MV-4-11 (cell line): ENCODE measurements at regions not wholly inside any gene's neighbourhood (a gene's known extent, or its start where the extent isn't known, plus 50 kb on each side); places are given as distances from the start of the nearest gene placed in this dataset.
"Not testable (repeated sequence)": the region's sequence is repeated elsewhere in the genome, so short reads cannot be mapped to it uniquely, and the experiment has no call there.

ENCODE experiments used
- DNase-seq: peaks from one replicate; lab custom pipeline; 2025; lab: John Stamatoyannopoulos, UW

DNA sequence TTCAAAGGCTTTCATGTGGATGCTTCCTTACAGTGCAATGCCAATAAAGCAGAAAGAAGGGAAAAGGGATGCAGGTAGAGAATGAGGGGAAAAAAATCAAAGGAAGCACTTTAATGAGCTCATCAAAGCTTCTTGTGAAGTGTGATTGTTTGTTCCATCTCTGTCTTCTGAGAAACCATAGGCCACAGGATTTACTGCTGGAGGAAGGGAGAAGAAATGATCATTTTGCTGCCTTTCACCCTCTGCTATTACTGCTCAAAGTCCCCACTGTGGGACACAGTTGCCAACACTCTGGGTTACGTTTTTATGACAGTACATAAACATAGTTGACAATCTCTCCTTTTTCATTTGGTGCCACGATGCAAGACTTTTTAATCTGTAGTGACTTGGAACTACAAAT, 558.0 kb upstream of the TECRL start:
- no peak for DNase-seq

DNA sequence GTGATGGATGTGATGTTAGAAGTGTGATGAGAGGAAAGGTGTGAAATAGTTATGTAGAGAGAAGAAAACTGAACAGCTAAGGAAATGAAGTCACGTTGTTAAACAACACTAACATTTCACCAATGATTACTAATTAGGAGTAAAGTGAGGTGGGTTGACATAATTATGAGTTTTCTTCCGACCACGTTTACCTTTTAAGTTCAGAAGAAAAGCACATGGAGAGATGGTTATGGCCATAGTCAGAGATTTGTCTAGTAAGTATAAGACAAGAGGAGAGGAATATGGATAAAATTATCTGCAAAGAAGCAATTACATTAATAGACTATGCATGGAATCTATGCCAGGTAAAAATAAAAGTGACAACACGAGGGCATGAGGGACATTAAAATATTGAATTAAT, 551.3 kb upstream of the TECRL start:
- no peak for DNase-seq

DNA sequence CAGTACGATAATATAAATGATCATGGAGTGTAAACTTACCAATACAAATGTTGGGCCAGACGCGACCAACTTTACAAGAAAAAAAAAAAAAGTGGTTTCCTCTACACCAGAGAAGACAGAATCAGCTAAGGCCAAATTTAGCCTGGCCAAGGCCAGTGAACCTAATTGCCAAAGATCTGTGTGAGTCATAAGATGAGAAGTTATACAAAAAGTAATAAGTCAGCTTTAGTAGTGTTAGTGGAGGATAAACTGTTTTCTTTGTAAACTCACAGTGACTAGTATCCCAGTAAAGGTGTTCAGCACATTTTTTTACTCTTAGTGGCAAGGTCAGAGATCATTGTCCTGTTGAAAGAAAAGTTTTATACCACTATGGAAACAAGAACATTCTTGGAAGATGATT, 531.4 kb upstream of the TECRL start:
- no peak for DNase-seq

DNA sequence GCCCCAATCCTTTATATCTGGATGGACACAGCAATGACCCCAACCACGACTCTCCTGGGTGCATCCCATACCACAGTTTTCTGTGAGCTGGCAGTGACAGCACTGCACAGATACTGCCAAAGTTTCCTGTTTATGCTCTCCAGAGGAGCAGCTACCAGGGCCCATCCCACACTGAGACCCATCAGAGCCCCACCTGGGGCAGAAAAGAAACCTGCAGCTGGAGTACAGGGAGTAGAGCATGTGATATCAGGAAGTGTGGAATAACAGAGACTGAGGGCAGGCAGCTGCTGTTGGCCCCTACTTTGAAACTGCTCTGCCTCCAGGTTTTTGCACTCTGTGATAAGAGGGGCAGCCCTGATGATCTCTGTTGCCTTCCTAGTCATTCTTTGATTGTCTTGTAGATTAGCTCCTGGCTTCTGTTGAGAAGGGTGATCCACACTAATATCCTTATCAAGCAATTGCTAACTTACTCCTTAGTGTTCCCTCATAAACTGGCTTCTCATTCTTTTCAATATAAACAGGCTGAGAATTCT, 526.3 kb upstream of the TECRL start:
- no peak for DNase-seq

DNA sequence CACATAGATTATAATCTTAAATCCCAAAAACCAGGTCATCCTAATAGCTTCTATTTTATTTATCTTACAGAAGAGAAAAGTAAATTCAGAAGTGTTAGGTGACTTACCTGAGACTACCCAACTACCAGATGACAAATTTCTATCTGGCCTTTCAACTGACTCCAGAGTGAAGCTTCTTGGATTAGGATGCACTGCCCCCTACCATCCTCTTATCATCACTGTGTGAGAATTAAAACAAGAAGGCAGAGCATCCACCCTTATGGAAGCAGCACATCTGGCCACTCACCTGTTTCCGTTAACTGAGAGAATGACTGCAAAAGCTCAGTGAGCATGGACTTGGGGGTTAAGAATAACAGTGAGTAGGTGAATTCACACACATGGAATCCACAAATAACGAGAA, 502.6 kb upstream of the TECRL start:
- no peak for DNase-seq

DNA sequence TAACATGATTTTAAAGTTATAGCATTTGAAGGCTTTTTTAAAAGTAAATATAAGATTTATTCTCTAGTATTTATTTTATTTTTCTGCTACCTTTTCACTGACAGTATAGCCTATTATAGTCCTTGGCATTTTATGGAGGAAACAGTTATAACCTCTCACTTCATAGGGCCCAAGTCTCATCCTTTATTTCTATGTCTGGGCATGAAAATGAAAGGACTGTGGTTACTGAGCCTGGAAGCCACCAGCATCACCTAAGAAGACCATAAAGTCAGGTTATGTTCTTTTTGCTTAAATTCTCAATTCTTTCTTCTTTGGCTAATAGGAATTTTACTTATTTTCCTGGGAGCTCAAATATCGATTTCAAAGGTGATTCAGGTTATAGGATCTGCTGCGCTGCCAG, 494.7 kb upstream of the TECRL start:
- no peak for DNase-seq

DNA sequence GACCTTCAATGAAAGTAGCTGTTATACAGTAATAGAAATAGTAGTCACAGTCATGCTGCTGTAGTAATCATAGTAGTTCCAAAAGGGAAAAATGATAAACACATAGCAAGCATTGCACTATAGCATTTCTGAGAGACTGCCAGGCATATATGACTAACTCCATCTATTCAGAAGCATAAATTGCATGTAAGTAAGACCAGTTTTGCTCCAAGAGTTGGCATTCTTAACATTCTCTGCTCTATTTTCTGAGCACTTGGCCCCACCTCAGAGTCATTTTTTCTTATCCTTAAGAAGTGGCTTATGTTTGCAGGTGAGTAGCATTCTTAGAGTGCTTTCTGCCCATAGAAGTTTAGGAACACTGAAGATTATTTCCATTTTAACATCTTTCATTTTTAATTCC, 490.3 kb upstream of the TECRL start:
- no peak for DNase-seq

DNA sequence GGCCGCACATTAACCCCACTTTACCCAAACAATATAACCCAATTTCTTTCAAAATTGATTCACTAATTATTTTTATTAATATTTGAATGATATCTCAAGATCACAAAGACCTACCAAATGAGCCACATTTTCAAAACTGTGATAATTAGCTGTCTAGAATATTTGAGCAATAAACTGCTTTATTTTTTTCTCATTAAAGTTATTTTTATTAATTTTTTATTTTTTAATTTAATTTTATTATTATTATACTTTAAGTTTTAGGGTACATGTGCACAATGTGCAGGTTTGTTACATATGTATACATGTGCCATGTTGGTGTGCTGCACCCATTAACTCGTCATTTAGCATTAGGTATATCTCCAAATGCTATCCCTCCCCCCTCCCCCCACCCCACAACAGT, 489.8 kb upstream of the TECRL start:
- not testable (repeated sequence) for DNase-seq

DNA sequence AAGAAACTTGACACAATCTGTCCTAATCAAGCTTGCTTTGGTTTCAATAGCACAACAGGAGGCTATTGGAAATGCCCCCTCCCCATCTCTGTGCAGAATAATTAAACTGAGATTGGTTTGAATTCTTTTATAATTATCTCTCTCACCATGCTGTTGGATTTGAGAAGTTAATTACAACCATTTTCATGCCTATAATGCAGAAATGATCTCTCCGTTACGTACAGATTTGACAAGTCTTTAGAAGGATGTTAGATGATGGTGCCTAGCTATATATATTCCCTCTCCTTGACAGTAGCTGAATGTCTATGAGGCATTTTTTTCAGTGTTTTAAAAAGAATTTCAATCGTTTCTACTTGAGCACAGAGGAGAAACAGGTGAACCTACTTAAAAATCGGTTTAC, 488.4 kb upstream of the TECRL start:
- DNase-seq: no peak

DNA sequence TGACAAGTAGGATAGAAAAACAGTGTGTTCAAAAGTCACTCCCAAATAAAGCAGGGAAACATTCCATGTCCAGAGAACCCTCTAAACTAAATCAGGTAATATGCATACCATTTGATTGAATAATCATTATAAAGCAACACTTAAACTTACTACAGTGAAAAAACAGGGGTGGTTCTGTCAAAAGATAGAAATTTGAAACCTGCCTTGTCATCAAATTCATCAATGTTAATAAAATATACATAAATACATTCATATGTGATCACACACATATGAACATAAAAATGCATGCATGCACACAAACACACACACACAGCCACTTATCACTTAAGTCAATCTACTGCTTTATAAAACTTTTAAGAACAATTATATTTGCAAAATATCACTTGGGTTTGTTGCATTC, 485.8 kb upstream of the TECRL start:
- no peak for DNase-seq

DNA sequence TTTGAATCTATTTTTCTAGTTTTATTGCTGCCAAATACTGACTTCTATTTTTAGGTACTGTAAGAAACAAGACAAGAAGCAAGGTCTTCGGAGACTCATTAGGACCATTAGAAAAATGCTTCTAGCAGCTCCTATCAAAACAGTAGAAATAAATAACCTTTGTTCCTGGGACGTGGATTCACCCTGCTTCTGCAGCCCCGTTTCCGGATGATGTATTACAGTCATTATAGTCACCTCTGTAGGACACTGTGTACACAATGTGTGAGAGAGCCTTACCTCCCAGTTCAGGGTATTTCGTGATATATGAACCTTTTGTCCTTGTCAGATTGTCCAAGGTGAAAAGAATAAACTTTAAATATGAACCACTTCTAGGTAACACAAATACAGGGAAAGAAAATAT, 484.0 kb upstream of the TECRL start:
- no peak for DNase-seq

DNA sequence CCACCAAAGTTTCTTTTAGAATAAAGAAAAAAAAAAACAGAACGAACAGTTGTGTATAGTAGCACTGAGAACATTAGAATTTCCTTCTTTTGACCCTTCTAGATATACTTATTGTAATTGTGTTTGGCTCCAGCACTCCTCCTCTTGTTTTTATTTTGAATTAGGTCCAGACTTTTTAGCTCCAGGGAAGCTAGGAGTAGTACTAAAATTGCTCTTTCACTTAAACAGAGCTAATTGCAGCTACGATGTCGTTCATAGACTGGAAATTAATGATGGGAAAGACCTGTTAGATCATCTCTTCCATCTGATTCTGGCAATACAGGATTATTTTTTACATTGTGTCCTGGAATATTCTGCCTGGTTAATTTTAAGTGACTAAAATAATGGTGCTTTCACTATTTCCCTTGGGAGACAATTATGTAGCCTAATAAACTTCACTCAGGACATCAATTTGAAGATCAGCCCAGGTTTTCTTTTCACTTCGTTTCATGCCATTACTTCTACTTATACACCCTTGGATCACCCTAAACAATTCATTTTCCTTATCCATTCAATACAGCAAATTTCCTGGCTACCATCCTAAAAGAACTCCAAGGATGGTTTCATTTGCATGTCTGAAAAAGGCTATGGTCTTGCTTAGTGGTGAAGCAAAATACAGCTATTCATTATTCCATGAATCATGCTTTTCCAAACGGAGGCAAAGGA, 480.8 kb upstream of the TECRL start:
- no peak for DNase-seq

DNA sequence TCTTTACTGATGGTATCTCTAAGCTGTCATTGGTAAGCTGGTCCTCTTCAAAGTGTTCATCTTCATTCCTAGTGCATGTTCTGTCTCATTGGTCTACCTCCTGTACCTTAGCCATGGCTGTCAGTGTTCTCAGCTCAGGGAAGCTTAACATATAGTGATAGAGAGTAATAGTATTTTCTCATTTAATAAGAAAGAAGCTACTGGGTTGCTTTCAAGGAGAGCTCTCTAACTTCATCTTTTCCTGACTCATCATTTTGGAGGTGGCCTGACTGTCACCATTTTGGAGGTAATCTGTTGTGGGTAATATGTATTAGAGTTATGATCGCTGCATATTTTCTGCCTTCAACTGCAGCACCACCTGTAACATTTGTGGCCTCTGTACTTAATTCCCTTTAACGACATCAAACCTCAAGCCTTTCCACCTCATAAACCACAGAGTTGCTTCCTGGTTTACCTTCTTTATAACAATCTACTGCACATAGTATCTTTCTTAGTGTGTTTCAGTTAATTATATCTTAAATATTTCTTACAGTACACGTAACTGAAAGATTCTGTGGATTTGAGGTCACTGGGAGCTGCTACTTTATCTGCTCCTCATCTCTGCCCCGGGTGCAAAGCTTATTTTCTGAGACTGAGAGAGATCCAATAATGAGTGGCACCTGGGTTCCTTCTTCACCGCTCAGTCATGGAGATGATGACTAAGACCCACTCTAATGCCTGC, 474.0 kb upstream of the TECRL start:
- DNase-seq: no peak

DNA sequence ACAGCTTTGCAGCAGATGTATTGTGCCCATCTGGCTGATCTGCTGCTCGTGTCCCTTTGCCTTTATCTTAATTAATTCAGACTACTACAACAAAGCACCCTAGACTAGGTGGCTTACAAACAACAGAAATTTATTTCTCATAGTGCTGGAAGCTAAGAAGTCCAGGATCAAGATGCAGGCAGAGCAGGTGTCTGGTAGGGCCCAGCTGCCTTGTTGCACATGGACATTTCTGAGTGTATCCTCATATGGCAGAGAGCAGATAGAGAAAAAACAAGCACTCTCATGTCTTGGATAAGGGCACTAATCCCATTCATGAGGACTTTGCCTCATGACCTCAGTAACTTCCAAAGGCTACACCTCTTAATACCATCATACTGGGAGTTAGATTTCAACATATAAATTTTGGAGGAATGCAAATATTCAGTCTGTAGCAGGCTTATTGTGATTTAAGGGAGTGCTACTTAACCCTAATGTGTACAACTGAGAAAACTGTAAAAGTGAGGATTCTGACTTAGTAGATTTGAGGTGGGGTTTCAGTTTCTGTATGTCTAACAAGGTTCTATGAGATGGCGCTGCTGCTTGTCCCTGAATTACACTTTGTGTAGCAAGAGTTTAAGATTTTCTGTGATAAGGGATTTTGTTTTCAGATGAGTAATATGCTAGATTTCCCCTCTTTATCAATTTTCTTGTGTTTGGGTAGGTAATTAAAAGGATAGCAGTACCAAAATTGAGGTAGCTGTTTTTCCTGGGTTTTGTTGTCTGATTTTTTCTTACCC, 473.2 kb upstream of the TECRL start:
- DNase-seq: no peak

DNA sequence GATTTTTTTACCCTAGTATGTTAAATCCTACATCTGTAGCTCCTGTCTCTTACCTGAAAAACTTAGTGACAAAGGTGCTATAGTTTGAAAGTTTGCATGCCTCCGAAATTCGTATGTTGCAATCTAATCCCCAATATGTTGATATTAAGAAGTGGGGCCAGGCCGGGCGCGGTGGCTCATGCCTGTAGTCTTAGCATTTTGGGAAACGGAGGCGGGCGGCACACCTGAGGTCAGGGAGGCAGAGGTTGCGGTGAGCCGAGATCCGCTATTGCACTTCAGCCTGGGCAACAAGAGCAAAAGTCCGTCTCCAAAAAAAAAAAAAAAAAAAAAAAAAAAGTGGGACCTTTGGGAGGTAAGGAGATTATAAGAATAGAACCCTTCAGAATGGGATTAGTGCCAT, 471.3 kb upstream of the TECRL start:
- DNase-seq: no peak

DNA sequence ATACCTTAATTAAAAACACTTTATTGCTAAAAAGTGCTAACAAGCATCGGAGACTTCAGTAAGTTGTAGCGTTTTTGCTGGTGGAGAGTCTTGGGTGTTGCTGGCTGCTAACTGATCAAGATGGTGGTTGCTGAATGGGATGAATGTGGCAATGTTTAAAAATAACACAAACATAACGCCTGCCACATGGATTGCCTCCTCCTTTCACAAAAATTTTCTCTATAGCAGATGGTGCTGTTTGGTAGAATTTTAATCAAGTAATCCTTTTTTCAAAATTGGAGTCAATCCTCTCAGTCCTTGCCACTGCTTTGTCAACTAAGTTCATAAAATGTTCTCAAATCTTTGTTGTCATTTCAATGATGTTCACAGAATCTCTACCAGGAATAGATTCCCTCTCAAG, 466.8 kb upstream of the TECRL start:
- DNase-seq: no peak

DNA sequence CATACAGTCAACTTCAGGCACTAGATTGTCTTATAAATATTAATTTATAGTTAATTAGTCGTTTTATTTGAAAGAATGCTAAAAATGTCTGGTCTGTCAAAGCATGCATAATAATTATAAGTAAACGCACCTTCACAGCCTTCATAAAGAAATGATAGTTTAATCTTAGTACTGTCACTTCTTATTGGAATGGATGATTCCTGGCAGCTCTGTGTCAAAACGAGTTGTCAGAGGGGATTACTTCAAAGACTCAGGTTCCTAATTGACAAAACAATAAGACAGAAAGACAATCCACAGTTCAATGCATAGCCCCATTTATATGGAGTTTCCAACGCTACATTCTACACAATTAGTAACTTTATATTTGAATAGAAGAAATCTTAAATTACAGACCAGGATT, 461.3 kb upstream of the TECRL start:
- DNase-seq: no peak

DNA sequence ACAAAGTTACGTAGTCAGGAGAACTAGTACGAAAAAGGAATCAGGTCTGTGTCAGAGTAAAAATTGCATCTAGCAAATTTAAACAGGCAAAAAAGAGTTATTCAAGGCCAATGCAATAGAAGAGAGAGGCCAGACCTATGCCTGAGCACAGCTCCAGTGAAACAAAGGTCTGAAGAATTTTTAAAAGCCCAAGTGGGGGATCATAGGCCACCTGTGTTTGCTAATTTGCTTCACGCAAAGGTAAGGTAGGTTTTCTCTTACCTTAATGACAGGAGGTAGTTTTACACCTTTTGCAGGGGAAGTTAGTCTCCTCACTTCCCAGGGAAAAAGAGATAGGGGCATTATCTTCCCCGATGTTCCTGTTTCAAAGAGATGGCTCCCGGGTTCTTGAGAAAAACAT, 448.6 kb upstream of the TECRL start:
- DNase-seq: no peak

DNA sequence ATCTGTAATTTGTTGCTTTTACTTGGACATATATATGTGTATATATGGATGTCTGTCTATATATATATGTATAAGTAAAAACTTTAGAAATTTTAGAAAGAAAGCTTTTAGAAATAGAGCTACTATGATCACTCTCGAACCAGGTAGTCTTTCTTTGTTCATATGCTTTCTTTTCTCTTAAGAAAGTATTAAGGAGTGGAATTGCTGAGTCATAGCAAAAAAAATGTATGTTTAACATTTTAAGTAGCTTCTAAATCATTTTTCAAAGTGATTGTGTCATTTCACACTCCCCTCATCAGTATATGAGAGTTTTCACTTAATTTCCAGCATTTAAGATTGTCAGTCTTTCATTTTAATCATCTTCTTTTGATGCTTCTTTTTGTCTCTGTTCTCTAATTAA, 447.9 kb upstream of the TECRL start:
- DNase-seq: no peak

DNA sequence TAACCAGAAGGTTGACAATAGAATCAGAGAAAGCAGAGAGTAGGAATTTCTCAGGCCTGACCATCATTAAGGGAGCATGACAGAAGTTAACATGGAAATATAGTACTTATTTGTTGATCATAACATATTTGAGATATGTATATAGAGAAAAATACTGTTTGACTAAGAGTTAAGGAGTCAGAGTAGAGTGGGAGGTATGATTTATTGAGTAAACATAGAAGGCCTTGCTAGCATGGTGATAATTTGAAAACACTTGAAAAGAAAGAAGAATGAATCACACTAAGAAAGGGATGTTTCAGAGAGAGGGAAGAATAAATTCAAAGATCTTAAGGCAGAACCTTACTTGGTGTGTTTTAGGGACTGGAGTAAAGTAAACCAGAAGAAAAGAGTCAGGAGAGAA, 437.2 kb upstream of the TECRL start:
- DNase-seq: no peak

DNA sequence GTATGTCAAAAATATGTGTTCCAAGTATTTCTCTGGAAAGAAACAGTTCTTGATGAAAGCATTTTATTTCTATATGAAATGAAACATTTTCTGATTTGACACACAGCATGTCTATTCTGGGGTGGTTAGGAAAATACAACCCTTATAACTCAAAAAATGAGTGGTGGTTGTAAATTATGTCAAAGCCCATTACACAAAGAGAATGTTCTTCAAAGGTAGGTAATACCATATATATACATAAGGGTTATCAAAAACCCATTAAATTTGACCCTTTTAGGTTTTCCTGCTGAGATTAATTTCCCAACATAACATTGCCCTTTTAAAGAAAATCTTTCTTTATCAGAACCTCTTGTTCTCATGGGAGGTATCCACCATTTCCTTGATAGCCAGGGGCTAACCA, 420.5 kb upstream of the TECRL start:
- no peak for DNase-seq

DNA sequence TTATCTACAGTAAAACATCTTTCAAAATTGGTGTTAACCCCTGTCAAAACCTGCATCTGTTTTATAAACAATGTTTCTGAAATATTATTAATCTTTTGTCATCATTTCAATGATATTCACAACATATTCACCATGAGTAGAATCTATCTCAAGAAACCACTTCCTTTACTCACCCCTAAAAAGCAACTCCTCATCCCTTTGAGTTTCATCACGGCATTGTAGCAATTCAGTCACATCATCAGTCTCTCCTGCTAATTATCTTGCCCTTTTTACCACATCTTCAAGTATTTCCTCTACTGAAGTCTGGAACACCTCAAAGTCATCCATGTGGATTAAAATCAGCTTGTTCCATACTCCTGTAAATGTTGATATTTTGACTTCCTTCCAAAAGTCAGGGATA, 415.3 kb upstream of the TECRL start:
- no peak for DNase-seq

DNA sequence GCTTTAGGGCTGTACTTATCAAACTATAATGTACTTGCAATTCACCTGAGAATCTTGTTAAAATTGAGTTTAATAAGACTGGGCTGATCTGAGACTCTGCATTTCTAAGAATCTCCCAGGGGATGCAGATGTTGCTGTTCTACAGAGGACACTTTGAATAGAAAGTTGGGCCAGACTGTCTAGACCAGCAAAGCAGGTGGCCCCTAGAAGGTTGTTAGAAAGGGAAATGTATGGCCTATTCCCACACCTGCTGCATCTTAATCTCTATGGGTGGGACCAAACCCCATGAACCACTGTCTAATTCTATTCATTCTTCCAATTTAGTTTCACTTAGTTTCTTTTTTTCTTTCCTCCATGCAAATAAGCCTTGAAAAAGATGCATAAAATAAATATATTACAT, 413.2 kb upstream of the TECRL start:
- DNase-seq: no peak
